ENCODE measurements at regions not wholly inside any gene's neighbourhood (a gene's known extent, or its start where the extent isn't known, plus 50 kb on each side); places are given as distances from the start of the nearest gene placed in this dataset.

GRCh38 chr5:163024936-163025335 lies 412.5 kb upstream of the CCNG1 start:
- Mint-ChIP-seq H3K4me1 (peaks cover 2% of the 10 kb centered on the region; the same call in 2 of the 3 replicates), H3K9me3 (peaks cover 2% of the 10 kb centered on the region; the same call in 1 of the 3 replicates), H3K27me3 (ENCODE audit: insufficient read depth, low read depth, poor library complexity) (no peaks in the 10 kb centered on the region), H3K4me3 (no peak overlapping the region), H3K27ac (no peak overlapping the region), H3K36me3 (ENCODE audit: low read depth) (no peaks in the 10 kb centered on the region)
- Histone ChIP-seq H3K36me3 (ENCODE audit: insufficient read depth) (no peaks in the 10 kb centered on the region), H3K27me3 (ENCODE audit: insufficient read depth) (no peaks in the 10 kb centered on the region), H3K79me2 (replicated peaks; ENCODE audit: insufficient read depth) (no peaks in the 10 kb centered on the region), H4K20me1 (replicated peaks; ENCODE audit: insufficient read depth) (no peaks in the 10 kb centered on the region), H3K4me2 (no peak overlapping the region), H2AFZ (no peak overlapping the region), H3K4me1 (ENCODE audit: insufficient read depth) (peaks cover 2% of the 10 kb centered on the region; the same call in 1 of the 2 replicates), H3K9me2 (ENCODE audit: insufficient read depth) (no peaks in the 10 kb centered on the region; the same call in 1 of the 2 replicates), H3K27ac (ENCODE audit: low read depth) (no peak overlapping the region), H3K4me3 (no peak overlapping the region), H3F3A (replicated peaks; ENCODE audit: low read depth) (no peaks in the 10 kb centered on the region)
- ATAC-seq = no peak
- TF ChIP-seq POLR2AphosphoS5 (IDR thresholded peaks at IDR 0.05; ENCODE audit: low read depth) (no peak), STAT1 (IDR thresholded peaks at IDR 0.05; ENCODE audit: unreplicated experiment) (no peak), CREB1 (CRISPR knock-in tag; IDR thresholded peaks at IDR 0.05; ENCODE audit: low read depth) (no peak), ETS1 (IDR thresholded peaks at IDR 0.05) (no peak), CTCF (conservative IDR thresholded peaks at IDR 0.05; ENCODE audit: low read depth in 2 of 2) (no peak), JUNB (IDR thresholded peaks at IDR 0.05; ENCODE audit: unreplicated experiment) (no peak), ZNF462 (CRISPR knock-in tag; IDR thresholded peaks at IDR 0.05) (no peak), ZNF114 (CRISPR knock-in tag; IDR thresholded peaks at IDR 0.05) (no peak)
- no peak for DNase-seq (ENCODE audit: low spot score)

Data from GM23338 (cell line).